HepG2 (cell line): ENCODE measurements at regions not wholly inside any gene's neighbourhood (a gene's known extent, or its start where the extent isn't known, plus 50 kb on each side); places are given as distances from the start of the nearest gene placed in this dataset.

Source experiments
- BCL3 ChIP-seq: sonication (generic); formaldehyde crosslinking; IDR thresholded peaks from 2 replicates; pipeline ENCODE4 v1.5.1; 2020; ENCODE audit warnings: mild to moderate bottlenecking, missing genetic modification reagents, moderate library complexity
- CSRNP1 ChIP-seq: sonication (generic); formaldehyde crosslinking; IDR thresholded peaks from 2 replicates; pipeline ENCODE4 v1.8.1; 2023; ENCODE audit warnings: mild to moderate bottlenecking, missing genetic modification reagents
- NFAT5 ChIP-seq: sonication (generic); formaldehyde crosslinking; IDR thresholded peaks from 2 replicates; pipeline ENCODE4 v1.4.0; 2020; ENCODE audit warnings: missing genetic modification reagents
- PLRG1 ChIP-seq: fragments of 450-650 bp; conservative IDR thresholded peaks from 2 replicates; pipeline ENCODE4 v1.6.1; 2016
- PRMT3 ChIP-seq: sonication (generic); formaldehyde crosslinking; IDR thresholded peaks from 2 replicates; pipeline ENCODE4 v1.8.1; 2022; ENCODE audit warnings: low read depth, mild to moderate bottlenecking, moderate library complexity, missing genetic modification reagents, borderline replicate concordance
- ZBTB14 ChIP-seq: sonication (generic); formaldehyde crosslinking; IDR thresholded peaks from 2 replicates; pipeline ENCODE4 v1.4.0; 2020; ENCODE audit warnings: missing genetic modification reagents
- ZNF12 ChIP-seq: sonication (generic); formaldehyde crosslinking; IDR thresholded peaks from 2 replicates; pipeline ENCODE4 v1.5.0; 2020; ENCODE audit warnings: missing genetic modification reagents
- ZNF224 ChIP-seq: sonication (generic); formaldehyde crosslinking; IDR thresholded peaks from 2 replicates; pipeline ENCODE4 v1.5.0; 2020; ENCODE audit warnings: mild to moderate bottlenecking, missing genetic modification reagents
- ZNF503 ChIP-seq: sonication (generic); formaldehyde crosslinking; IDR thresholded peaks from 2 replicates; pipeline ENCODE4 v1.4.0; 2020; ENCODE audit warnings: missing genetic modification reagents
- ZSCAN20 ChIP-seq: sonication (generic); formaldehyde crosslinking; IDR thresholded peaks from 2 replicates; pipeline ENCODE4 v1.4.0; 2020; ENCODE audit warnings: missing genetic modification reagents, mild to moderate bottlenecking, borderline replicate concordance

GRCh38 chr3:182682263-182683241 lies 110.8 kb upstream of the ATP11B start (continued):
- no peak for TF ChIP-seq ZNF224 (CRISPR knock-in tag)
- TF ChIP-seq ZBTB14, result no peak
- no peak for TF ChIP-seq NFAT5 (CRISPR knock-in tag)
- 0 out of 2 replicates have a peak, but pooled peaks have one; percentile 15 for TF ChIP-seq ZNF503 (CRISPR knock-in tag)
- no peak for TF ChIP-seq CSRNP1 (CRISPR knock-in tag)
- TF ChIP-seq PLRG1, result no peak
- no peak for TF ChIP-seq ZNF12
- no peak for TF ChIP-seq PRMT3
- TF ChIP-seq ZSCAN20, result no peak
- no peak for TF ChIP-seq BCL3 (CRISPR knock-in tag)
